D341Med (cell line): ENCODE measurements at regions not wholly inside any gene's neighbourhood (a gene's known extent, or its start where the extent isn't known, plus 50 kb on each side); places are given as distances from the start of the nearest gene placed in this dataset.

Experiments
- DNase-seq: peaks from one replicate; pipeline ENCODE4 v3.0.0; 2012; ENCODE audit warnings: low spot score

DNA sequence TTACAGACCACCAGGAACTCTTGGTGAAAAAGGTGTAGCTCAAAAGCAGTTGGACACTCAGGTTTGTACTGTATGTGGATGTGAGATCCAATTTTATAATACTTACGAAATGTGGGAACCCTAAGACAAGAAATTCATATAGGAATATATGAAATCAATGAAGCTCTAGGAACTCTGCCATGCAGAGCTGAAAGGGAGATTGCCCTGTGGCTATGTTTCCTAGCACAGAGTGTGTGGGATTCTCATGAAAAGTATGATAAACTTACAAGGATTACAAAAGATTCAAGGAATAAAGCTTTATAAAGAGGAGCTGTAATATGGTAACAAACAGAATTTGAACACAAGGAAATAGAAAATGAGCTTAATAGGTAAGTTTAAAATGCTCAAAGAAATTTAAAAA, 205.7 kb upstream of the FAM83B start:
- no peak for DNase-seq

DNA sequence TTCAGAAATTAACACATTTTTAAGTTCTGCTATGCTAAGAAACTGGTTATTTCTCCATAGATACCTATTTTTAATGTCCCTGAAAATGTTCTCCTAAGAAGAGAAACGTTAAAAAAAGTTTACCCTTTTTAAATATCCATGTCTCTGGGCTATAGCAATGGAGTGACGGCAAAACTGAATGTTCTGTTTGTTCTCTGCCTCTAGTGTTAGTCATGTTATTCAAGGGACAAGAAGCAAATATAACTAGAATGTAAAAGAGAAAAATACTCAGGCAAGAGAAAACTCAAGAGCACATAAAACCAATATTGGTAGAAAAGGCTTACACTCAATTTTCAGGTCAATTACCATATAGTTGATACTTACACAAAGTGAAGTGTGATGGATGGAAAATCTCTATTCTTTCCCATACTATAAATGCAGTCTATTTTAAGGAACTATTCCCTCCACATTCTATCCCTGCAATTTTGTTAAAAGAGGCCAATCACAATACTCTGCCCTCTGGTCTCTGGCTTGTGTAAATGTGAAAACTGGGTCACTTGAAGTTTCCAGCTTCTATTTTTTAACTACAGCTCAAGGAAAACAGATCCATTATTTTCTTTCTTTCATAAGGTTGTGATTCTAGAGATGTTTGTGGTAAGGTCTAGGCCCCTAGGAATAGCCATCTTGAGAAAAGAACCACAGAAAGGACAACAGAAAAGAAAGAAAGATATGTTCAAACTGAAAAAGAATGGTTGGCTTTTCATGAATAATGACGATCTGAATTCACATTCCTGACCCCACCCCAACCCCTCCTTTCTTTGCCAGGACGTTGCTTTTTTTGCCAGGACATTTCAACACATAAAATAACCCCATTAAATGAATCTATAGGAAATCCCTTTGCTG, 200.3 kb upstream of the FAM83B start:
- DNase-seq = no peak

DNA sequence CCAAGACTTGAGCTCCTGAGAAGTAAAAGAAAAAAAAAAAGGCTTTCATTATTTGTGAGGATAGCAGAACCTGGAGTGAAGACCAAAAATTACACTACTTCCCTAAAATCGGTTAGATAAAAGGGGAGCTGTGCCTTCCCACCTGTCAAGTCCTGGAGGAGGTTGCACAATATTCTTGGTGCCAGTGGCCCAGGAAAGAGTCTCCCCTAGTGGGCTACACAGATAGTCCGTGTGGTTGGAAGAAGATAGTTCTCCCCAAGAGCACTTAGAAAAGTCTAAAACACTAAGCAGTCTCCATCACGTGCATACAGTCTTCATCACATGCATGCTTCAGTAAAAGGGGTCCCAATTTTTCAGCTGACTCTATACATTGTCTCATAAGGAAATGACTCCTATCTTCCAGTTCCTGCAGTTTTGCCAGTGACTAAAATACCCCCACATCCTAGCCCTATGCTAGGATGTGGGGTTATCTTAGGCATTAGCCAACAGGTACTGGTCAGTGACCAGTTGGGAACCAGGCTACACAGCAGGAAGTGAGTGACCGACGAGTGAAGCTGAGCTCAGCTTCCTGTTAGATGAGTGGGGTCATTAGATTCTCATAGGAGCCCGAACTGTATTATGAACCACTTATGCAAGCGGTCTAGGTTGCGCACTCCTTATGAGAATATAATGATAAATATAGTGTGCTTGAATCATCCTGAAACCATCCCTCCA, 199.5 kb upstream of the FAM83B start:
- DNase-seq = no peak

DNA sequence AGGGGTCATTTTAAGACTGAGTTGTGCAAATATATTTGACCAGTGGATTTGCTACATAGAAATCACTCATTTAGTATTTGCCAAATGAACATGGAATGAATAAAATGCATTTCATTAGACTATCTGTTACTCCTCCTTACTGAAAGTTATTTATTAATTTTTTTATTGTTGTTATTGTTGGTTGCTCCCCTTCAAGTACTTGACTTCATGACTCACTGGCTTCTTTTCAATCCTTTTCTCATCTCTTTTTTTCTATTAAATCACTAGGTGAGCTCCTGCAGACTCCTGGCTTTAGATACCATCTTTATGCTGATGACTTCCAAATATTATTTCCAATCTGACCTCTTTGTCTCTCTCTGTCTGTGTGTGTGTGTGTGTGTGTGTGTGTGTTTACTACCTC, 192.2 kb upstream of the FAM83B start:
- DNase-seq = no peak

DNA sequence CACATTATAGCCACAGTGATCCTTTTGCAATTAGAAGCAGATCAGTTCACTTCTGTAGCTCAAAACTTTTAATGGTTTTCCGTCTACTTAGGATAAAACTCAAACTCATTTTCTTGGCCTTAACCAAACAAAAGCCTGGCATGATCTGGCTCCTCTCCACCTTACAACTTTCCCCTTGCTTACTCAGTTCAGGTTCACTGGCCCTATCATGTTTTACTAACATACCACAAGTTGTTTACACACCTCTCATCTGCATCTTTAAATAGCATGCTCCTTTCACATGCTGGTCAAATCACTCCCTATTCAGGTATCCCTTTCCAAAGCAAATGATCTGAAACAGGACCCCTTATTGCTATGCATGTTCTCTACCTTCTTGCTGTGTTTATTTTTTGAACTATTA, 191.4 kb upstream of the FAM83B start:
- no peak for DNase-seq

DNA sequence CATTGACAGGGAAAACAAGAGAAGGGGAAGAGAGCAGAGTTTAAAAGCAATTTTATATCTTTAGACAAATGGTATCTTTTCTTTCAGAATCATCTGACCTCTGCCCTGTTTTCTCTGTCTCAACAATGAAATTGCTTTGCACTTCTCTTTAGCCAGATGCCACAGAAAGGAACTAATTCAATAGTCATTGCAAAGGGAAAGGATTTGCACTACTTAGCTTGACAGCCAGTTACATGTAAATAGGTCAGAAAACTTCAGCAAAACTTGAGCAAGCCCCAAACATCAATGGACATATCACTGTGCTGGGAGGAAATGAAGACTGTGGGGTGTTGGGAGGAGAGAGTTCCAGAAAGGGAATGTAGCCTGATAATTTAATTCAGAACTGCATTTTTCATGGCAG, 181.3 kb upstream of the FAM83B start:
- DNase-seq = no peak

DNA sequence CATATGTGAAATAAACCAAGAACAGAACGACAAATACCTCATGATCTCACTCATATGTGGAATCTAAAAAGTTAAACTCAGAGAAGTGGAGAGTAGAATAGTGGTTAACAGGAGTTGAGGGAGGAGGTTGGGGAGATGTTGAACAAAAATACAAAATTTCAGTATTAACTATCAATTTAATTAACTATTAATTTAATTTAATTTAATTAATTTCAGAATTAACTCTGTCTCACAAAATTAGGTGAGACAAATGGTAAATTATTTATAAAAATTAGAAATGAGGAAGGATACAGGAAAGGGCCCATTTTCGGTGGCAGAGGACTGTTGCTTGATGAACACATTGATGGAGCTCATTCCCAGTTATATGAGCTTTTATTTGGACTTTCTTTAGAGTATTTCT, 166.0 kb upstream of the FAM83B start:
- DNase-seq = no peak

DNA sequence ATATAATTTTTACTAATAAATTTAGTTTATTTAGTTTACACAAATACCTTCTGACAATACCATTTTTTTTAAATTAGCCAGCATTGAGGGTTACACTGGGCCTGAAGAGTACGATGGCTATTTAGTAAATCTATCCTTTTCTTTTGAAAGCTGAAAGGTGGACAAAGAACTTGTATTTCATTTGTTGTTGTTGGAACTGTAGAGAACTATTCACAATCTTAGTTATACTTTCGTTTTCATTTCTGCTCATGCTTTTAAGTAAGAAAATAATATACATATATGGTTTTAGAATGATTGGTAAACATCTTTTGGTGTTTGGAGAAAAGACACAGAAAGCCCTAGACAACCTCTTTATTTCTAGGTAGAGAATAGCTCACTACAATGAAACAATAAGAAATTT, 165.3 kb upstream of the FAM83B start:
- DNase-seq = no peak

DNA sequence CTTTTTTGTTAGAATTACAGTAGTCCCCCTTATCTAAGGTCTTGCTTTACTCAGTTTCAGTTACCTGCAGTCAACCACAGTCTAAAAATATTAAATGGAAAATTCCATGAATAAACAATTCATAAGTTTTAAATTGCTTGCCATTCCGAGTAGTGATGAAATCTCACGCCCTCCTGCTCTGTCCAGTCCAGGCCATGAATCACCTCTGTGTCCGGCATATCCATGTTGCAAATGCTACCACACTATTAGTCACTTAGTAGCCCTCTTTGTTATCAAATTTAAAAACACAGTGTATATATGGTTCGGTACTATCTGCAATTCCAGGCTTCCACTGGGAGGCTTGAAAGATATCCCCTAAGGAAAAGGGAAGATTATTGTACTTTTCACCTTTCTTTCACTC, 164.6 kb upstream of the FAM83B start:
- no peak for DNase-seq

DNA sequence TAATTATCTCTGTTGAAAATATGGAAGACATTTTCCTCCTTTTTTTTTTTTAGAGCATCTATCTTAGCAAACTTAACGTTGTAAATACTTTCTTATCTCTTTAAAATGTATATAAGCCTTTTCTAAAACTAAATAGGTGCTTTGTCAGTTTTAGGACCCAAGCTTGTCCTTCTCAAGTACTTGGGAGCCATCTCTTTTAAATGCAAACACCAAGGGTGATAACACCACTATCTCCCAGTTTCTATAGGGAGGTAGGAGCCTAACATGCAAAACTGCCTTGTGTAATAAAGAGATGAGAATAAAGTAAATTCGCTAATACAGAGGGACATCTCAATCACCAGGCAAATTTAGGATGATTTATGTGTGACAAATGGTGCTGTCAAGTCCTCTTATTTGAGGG, 157.0 kb upstream of the FAM83B start:
- no peak for DNase-seq

DNA sequence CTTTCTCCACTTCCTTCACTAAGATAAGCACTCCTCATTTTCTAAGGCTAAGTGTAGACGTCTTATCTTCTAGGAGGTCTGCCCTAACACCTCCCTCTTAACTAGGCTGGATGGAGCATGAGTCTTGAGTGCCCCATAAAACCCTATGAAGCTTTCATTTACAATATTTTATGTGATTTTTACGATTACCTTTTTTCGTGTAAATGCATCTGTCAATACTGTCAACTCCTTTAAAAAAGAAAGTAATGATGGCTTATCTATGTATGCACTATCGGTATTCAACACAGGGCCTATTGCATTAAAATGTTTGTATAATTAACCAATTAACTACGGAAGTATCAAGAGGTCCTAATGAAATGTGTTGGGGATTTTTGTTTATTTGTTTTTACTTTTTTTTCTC, 156.0 kb upstream of the FAM83B start:
- no peak for DNase-seq

DNA sequence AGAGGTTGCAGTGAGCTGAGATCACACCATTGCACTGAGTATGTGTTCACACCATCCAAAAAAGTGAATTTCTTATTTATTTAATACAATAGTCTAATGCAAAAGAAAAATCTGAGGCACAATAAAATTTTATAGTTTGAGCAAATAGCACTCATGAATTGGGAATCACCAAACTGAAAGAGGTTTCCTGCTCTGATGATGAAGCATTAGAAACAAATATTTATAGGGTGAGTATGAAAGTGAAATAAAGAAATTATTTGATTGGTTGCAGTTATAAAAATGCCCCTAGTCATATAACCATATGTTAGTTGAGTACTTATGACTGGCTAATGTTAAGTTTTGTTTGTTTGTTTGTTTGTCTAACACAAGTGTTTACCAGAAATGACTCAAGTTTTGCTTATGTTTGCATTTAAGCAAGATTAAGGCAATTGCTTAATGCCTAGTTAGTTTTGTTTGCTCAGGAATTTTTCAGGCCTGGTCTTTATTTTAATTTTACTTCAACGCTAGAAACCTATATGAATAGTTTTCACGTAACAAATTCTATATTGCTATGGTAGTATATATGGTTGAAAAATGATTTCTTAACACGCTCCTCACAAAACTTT, 151.5 kb upstream of the FAM83B start:
- no peak for DNase-seq

DNA sequence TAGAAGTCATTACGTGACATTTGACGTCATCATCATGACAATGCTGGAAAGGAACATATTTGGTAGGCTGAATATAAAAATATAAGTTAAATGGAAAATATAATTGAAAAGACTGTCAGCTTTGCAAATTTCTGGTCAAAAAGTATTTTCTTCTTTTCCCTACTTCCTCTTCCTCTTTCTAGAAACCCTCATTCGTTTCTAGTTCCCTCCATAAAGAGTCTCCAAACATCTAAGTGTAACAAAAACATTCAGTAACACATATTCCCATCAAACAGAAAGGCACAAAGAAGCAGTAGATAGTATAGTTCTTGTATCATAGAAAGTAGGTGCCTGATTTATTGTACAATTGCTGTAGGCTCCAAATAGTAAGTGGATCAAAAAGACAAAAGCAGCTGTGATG, 150.8 kb upstream of the FAM83B start:
- DNase-seq = no peak

DNA sequence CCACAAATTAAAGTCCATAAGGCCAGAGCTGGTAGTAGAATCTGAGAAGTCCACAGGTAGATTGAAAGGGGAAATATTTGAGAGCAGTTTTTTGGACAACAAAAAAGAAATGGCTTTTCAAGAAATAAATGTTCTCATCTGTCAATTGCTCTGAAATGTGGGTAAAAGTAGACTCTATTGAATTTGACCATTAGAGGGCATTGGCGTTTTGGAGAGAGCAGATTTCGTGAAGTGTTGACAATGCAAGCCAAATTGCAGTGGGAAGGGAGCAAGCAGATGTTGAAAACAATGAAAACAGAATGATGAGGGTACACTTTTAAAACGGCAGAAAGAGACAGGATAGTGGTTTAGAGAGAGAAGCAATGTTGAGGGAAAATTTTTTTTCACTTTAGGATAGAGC, 149.1 kb upstream of the FAM83B start:
- DNase-seq = no peak

DNA sequence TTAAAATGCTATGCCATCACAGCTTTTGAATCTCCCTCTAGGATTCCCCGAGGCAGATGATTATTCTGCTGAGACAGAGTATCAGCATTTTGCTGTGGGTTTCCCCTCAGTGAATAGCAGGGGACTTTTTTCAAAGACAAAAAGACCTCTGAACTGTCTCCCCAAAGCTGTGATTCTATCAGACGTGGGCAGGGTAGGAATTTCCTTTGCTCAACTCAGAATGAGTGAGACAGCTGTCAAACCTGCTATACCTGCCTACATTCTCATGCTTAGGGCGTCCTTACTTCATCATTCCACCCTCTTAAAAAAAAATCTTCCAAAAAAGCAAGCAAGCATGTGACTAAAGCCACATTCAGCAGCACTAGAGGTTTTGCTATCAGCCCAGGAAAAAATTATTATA, 147.6 kb upstream of the FAM83B start:
- DNase-seq = no peak

DNA sequence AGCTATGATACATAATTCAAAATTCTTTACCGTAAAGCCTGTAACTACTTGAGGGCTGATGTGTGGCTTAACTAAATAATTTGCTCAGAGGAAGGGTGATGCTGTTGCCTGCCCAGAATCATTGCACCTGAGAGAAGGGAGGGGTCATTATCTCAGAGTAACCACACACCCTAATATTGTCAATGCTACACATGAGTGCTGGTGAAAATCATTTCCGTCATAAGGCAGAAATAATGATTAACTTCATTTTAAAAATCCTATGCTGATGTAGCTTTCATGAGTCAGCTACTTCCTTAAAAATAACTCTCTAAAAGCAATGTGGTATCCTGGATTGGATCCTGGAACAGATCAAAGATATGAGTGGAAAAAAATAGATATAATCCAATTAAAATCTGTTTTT, 146.4 kb upstream of the FAM83B start:
- DNase-seq = no peak

DNA sequence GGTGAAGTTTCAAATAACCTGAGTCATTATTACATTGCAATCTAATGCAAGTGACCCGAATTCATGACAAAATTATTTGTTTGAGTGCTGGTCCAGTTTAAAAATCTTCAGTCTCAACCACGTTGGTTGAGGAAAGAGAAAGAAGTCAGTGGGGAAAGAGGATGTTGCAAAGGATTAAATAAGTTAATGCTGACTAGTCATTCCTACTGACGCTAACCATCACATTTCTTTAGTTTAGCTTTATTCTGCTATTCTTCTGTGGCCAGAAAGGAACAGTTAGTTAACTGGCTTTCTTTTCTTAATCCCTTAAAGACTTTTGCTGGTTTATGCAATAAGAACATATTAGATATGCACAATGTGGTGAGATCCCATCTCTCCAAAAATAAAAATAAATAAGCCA, 143.8 kb upstream of the FAM83B start:
- no peak for DNase-seq

DNA sequence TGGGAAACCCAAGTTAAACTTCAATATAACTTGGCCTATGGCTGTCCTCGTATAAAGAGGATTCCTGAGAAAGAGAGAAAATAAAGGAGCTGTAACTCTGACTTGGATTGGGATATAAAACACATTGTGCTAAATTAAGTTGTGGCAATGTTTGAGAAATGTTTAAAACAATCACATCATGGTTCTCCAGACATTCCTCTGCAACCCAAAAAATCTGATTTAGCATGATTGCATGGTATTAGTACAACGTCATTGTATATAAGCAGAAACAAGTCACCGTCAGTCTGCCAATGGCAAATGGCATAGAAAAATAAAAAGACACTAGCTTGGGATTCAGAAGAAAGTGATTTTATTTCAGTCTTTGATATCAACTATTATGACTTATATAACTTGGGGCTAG, 140.2 kb upstream of the FAM83B start:
- no peak for DNase-seq

DNA sequence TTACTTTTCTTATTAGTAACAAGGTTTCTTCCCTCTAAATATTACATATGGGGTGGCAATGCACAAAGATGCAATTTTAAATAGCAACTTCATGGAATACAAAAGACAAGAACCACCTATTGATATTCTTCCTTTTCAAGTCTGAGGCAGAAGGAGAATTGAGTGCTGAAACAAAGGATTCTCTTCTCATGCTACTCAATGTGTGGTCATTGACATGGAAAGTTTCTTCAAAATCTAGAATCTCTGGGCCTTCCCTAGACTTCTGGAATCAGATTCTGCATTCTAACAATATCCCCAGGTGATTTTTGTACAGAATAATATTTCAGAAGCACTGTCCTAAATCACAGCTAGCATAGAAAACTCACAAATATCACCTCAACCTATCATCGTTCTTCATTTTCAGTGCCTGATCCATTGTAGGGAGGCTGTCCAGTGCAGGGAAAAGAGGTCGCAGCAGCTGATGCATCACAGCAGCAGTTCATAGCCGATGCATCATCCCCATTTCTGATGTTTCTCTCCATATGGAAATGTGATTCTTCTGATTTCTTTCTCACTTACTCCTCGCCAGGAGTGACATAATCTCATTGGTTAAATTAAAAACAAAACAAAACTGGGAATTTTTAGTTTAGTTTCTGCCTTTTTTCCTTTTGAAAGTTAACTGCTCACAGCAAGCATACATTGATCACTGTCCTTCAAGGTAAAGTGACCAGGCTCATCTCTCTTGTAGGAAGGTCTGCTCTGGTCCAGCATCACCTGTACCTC, 139.5 kb upstream of the FAM83B start:
- no peak for DNase-seq

DNA sequence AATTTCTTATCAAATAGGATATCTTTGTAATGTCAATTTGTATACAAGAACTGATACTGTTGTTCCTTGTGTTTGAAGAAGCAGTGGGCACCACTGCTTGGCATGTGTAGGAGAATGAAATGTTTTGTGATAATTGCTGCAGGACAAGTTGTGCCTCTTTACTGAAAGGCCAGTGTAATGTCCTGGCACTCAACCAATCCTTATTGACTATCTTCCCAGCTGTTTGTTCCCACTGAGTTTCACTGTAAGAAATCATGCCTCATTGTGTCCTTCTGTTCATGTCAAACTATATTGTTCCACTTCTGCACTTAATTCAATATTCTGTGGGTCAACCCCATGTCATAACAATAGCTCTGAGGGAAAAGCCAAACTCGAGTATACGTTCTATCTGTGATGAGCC, 136.1 kb upstream of the FAM83B start:
- no peak for DNase-seq

DNA sequence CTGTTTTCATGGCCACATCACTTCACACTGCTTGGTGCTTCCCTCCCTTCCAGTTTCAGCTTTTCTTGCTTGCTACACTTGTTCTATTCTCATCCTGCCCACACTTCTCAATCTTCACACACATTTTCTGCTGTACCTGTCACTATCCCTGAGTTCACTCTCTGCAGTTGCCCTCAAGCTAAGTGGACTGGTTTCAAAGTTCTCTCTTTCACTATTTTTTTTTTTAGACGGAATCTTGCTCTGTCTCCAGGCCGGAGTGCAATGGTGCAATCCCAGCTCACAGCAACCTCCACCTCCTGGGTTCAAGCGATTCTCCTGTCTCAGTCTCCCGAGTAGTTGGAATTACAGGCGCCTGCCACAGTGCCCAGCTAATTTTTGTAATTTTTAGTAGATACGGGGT, 130.6 kb upstream of the FAM83B start:
- DNase-seq = no peak

DNA sequence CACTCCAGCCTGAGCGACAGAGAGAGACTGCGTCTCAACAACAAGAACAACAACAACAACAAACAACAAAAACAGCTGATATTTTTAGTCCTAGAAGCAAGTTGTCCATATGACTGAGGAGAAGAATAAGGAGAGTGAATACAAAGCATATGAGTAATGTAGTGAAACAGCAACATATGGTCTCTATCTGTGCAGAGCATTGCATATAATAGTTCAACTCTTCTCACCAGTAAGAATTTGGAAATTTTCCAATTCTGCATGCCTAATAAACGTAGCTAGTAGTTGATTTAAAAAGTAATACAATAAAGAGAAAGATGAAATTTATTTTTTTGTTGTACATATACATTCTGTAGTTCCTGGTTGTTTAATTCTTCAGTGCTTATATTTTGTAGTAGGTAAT, 129.7 kb upstream of the FAM83B start:
- DNase-seq = no peak
